Mesothelial cell of epicardium (in vitro differentiated cells): ENCODE measurements at regions not wholly inside any gene's neighbourhood (a gene's known extent, or its start where the extent isn't known, plus 50 kb on each side); places are given as distances from the start of the nearest gene placed in this dataset.

ENCODE experiments used
- DNase-seq, 2 experiments: peaks; one replicate each; pipeline ENCODE4 v3.0.0; 2021; ENCODE audit warnings: low spot score in 2 of 2; ENCODE audit not compliant: unreplicated experiment in 2 of 2
- H3K27ac Mint-ChIP-seq: 2 replicates; pipeline ENCODE4 v1.8.0; 2021; ENCODE audit warnings: mixed read lengths
- H3K27me3 Mint-ChIP-seq: 2 replicates; pipeline ENCODE4 v1.8.0; 2021; ENCODE audit warnings: low read depth, mixed read lengths
- H3K36me3 Mint-ChIP-seq: 2 replicates; pipeline ENCODE4 v1.8.0; 2021; ENCODE audit warnings: mixed read lengths
- H3K4me1 Mint-ChIP-seq: 2 replicates; pipeline ENCODE4 v1.8.0; 2021; ENCODE audit warnings: mixed read lengths
- H3K4me3 Mint-ChIP-seq: 2 replicates; pipeline ENCODE4 v1.8.0; 2021; ENCODE audit warnings: mild to moderate bottlenecking, moderate library complexity, mixed read lengths
- H3K9me3 Mint-ChIP-seq: 2 replicates; pipeline ENCODE4 v1.8.0; 2021; ENCODE audit warnings: mixed read lengths
- CTCF ChIP-seq: fragments of 200-600 bp; sonication (generic); IDR thresholded peaks from one replicate; pipeline ENCODE4 v1.5.0; 2021; ENCODE audit warnings: antibody characterized with exemption; ENCODE audit not compliant: unreplicated experiment

GRCh38 chr1:218703836-218704235 lies 358.7 kb downstream of the TGFB2 start:
- no peaks in the 10 kb centered on the region for H3K36me3 Mint-ChIP-seq
- no peaks in the 10 kb centered on the region for H3K9me3 Mint-ChIP-seq
- no peaks in the 10 kb centered on the region for H3K27me3 Mint-ChIP-seq
- H3K4me3 Mint-ChIP-seq = no peak overlapping the region
- no peak overlapping the region for H3K27ac Mint-ChIP-seq
- TF ChIP-seq CTCF = no peak
- no peak for DNase-seq
- H3K4me1 Mint-ChIP-seq = peaks cover 32% of the 10 kb centered on the region

GRCh38 chr1:218705391-218705790 lies 360.3 kb downstream of the TGFB2 start:
- Mint-ChIP-seq H3K4me1 (peaks cover 29% of the 10 kb centered on the region), H3K27me3 (no peaks in the 10 kb centered on the region), H3K36me3 (no peaks in the 10 kb centered on the region), H3K4me3 (no peak overlapping the region), H3K9me3 (no peaks in the 10 kb centered on the region), H3K27ac (no peak overlapping the region)
- DNase-seq = no peak
- no peak for TF ChIP-seq CTCF

GRCh38 chr1:218705911-218706893 lies 361.1 kb downstream of the TGFB2 start:
- no peak for TF ChIP-seq CTCF
- H3K27ac Mint-ChIP-seq = peak overlapping the region; percentile 17
- H3K9me3 Mint-ChIP-seq = no peaks in the 10 kb centered on the region
- DNase-seq = no peak
- no peaks in the 10 kb centered on the region for H3K27me3 Mint-ChIP-seq
- H3K4me1 Mint-ChIP-seq = peaks cover 26% of the 10 kb centered on the region
- H3K4me3 Mint-ChIP-seq = no peak overlapping the region
- H3K36me3 Mint-ChIP-seq = no peaks in the 10 kb centered on the region

- no peak for DNase-seq
- H3K27me3 Mint-ChIP-seq = no peaks in the 10 kb centered on the region
- H3K36me3 Mint-ChIP-seq = no peaks in the 10 kb centered on the region
- peaks cover 6% of the 10 kb centered on the region for H3K9me3 Mint-ChIP-seq
- no peak overlapping the region for H3K4me3 Mint-ChIP-seq
- no peak for TF ChIP-seq CTCF
- no peak overlapping the region for H3K27ac Mint-ChIP-seq
- H3K4me1 Mint-ChIP-seq = peaks cover 4% of the 10 kb centered on the region
These were observed 365.9 kb downstream of the TGFB2 start for GRCh38 chr1:218711001-218711400.

GRCh38 chr1:218711884-218712674 lies 366.9 kb downstream of the TGFB2 start:
- Mint-ChIP-seq H3K4me1 (no peaks in the 10 kb centered on the region), H3K27ac (no peak overlapping the region), H3K27me3 (no peaks in the 10 kb centered on the region), H3K9me3 (peaks cover 11% of the 10 kb centered on the region), H3K36me3 (no peaks in the 10 kb centered on the region), H3K4me3 (no peak overlapping the region)
- TF ChIP-seq CTCF = no peak
- DNase-seq = no peak
